SK-N-SH treated with all-trans-retinoic acid at 6 μM for 48 hours (cell line): ENCODE measurements at regions not wholly inside any gene's neighbourhood (a gene's known extent, or its start where the extent isn't known, plus 50 kb on each side); places are given as distances from the start of the nearest gene placed in this dataset.

Experiments used
- ATAC-seq: fragments of 200-7000 bp; cut with Tn5 transposase; 3 replicates; pipeline ENCODE4 v1.9.1; 2020; ENCODE audit warnings: mild to moderate bottlenecking, moderate library complexity
- ARNTL ChIP-seq: fragments of 450-650 bp; formaldehyde crosslinking; IDR thresholded peaks from 2 replicates; pipeline ENCODE4 v1.5.0; 2020; ENCODE audit warnings: low read depth, mild to moderate bottlenecking, moderate library complexity, borderline replicate concordance
- BACH2 ChIP-seq: fragments of 250-450 bp; sonication (Bioruptor Pico); IDR thresholded peaks from 2 replicates; pipeline ENCODE4 v1.9.0; 2021; ENCODE audit warnings: mild to moderate bottlenecking, borderline replicate concordance
- CREB5 ChIP-seq: fragments of 250-450 bp; sonication (Bioruptor Pico); IDR thresholded peaks from 2 replicates; pipeline ENCODE4 v1.5.1; 2020; ENCODE audit warnings: low read depth, mild to moderate bottlenecking, moderate library complexity
- CSDC2 ChIP-seq: fragments of 250-450 bp; sonication (Bioruptor Pico); IDR thresholded peaks from 2 replicates; pipeline ENCODE4 v1.5.0; 2020; ENCODE audit warnings: mild to moderate bottlenecking, moderate library complexity
- CSRNP3 ChIP-seq: fragments of 250-450 bp; sonication (Bioruptor Pico); IDR thresholded peaks from 2 replicates; pipeline ENCODE4 v1.5.1; 2021; ENCODE audit warnings: mild to moderate bottlenecking, moderate library complexity
- ESRRG ChIP-seq: fragments of 250-450 bp; sonication (Bioruptor Pico); IDR thresholded peaks from 2 replicates; pipeline ENCODE4 v1.6.1; 2021; ENCODE audit warnings: mild to moderate bottlenecking
- GLIS3 ChIP-seq: fragments of 250-450 bp; sonication (Bioruptor Pico); IDR thresholded peaks from 2 replicates; pipeline ENCODE4 v1.5.0; 2020; ENCODE audit warnings: mild to moderate bottlenecking, moderate library complexity
- ISL1 ChIP-seq: fragments of 250-450 bp; sonication (Bioruptor Pico); IDR thresholded peaks from 2 replicates; pipeline ENCODE4 v2.1.2; 2022; ENCODE audit warnings: mild to moderate bottlenecking, moderate library complexity
- OSR1 ChIP-seq: fragments of 250-450 bp; sonication (Bioruptor Pico); IDR thresholded peaks from 2 replicates; pipeline ENCODE4 v1.8.0; 2022; ENCODE audit warnings: moderate library complexity, mild to moderate bottlenecking, inconsistent platforms
- PATZ1 ChIP-seq: fragments of 250-450 bp; sonication (Bioruptor Pico); IDR thresholded peaks from 2 replicates; pipeline ENCODE4 v1.8.0; 2020; ENCODE audit warnings: mild to moderate bottlenecking, moderate library complexity, borderline replicate concordance
- POU6F1 ChIP-seq: fragments of 250-450 bp; sonication (Bioruptor Pico); IDR thresholded peaks from 2 replicates; pipeline ENCODE4 v1.8.0; 2021; ENCODE audit warnings: low read depth, mild to moderate bottlenecking, moderate library complexity, borderline replicate concordance
- PPARA ChIP-seq: fragments of 250-450 bp; sonication (Bioruptor Pico); IDR thresholded peaks from 2 replicates; pipeline ENCODE4 v1.5.0; 2020; ENCODE audit warnings: mild to moderate bottlenecking, borderline replicate concordance
- RARB ChIP-seq: fragments of 250-450 bp; sonication (Bioruptor Pico); IDR thresholded peaks from 2 replicates; pipeline ENCODE4 v1.8.0; 2021; ENCODE audit warnings: mild to moderate bottlenecking, moderate library complexity
- SNAI2 ChIP-seq: fragments of 250-450 bp; sonication (Bioruptor Pico); IDR thresholded peaks from 2 replicates; pipeline ENCODE4 v1.5.0; 2020; ENCODE audit warnings: mild to moderate bottlenecking, moderate library complexity
- TCF4 ChIP-seq: fragments of 250-450 bp; sonication (Bioruptor Pico); IDR thresholded peaks from 2 replicates; pipeline ENCODE4 v1.8.0; 2021; ENCODE audit warnings: mild to moderate bottlenecking, moderate library complexity, borderline replicate concordance
- TOX ChIP-seq: fragments of 250-450 bp; sonication (Bioruptor Pico); IDR thresholded peaks from 2 replicates; pipeline ENCODE4 v1.8.0; 2021; ENCODE audit warnings: mild to moderate bottlenecking, moderate library complexity, borderline replicate concordance
- TSHZ2 ChIP-seq: fragments of 250-450 bp; sonication (Bioruptor Pico); IDR thresholded peaks from 2 replicates; pipeline ENCODE4 v1.5.0; 2020; ENCODE audit warnings: mild to moderate bottlenecking, moderate library complexity
- ZC3H10 ChIP-seq: fragments of 250-450 bp; sonication (Bioruptor Pico); IDR thresholded peaks from 2 replicates; pipeline ENCODE4 v1.5.1; 2021; ENCODE audit warnings: mild to moderate bottlenecking, moderate library complexity
- ZFP30 ChIP-seq: fragments of 450-650 bp; formaldehyde crosslinking; IDR thresholded peaks from 2 replicates; pipeline ENCODE4 v1.5.0; 2022; ENCODE audit warnings: mild to moderate bottlenecking, moderate library complexity
- ZNF70 ChIP-seq: fragments of 450-650 bp; formaldehyde crosslinking; IDR thresholded peaks from 2 replicates; pipeline ENCODE4 v1.5.0; 2020; ENCODE audit warnings: mild to moderate bottlenecking, moderate library complexity

GRCh38 chr20:16975682-16976081 is 227.5 kb downstream of the OTOR start (continued):
- TF ChIP-seq CSRNP3 (CRISPR knock-in tag) (no peak), GLIS3 (CRISPR knock-in tag) (no peak)

- TF ChIP-seq OSR1 (CRISPR knock-in tag), result no peak
- TF ChIP-seq POU6F1 (CRISPR knock-in tag), result no peak
- TF ChIP-seq ZNF70 (CRISPR knock-in tag), result no peak
- no peak for TF ChIP-seq ISL1
- no peak for TF ChIP-seq TOX (CRISPR knock-in tag)
- no peak for TF ChIP-seq CSDC2
- TF ChIP-seq BACH2 (CRISPR knock-in tag), result no peak
- TF ChIP-seq ESRRG (CRISPR knock-in tag), result no peak
- no peak for TF ChIP-seq PATZ1
- no peak for TF ChIP-seq GLIS3 (CRISPR knock-in tag)
- no peak for TF ChIP-seq ZC3H10 (CRISPR knock-in tag)
- no peak for TF ChIP-seq PPARA (CRISPR knock-in tag)
- TF ChIP-seq TSHZ2 (CRISPR knock-in tag), result no peak
- TF ChIP-seq CREB5 (CRISPR knock-in tag), result no peak
- no peak for TF ChIP-seq CSRNP3 (CRISPR knock-in tag)
- no peak for TF ChIP-seq TCF4
- no peak for ATAC-seq
These were observed 230.3 kb downstream of the OTOR start for GRCh38 chr20:16978497-16978896.

GRCh38 chr20:16982091-16982726 is 234.1 kb downstream of the OTOR start:
- TF ChIP-seq RARB (CRISPR knock-in tag) (no peak), SNAI2 (no peak), BACH2 (CRISPR knock-in tag) (no peak), ARNTL (CRISPR knock-in tag) (no peak), ZFP30 (CRISPR knock-in tag) (no peak)
- ATAC-seq, result no peak
